ENCODE measurements at regions not wholly inside any gene's neighbourhood (a gene's known extent, or its start where the extent isn't known, plus 50 kb on each side); places are given as distances from the start of the nearest gene placed in this dataset.

- TF ChIP-seq AFF4 (CRISPR knock-in tag; IDR thresholded peaks at IDR 0.05): no peak
- TF ChIP-seq CSDE1 (IDR thresholded peaks at IDR 0.05): no peak
- TF ChIP-seq POLR2B (IDR thresholded peaks at IDR 0.05; ENCODE audit: low read depth, partially characterized antibody): no peak
- TF ChIP-seq CBFB (CRISPR knock-in tag; IDR thresholded peaks at IDR 0.05): no peak
- TF ChIP-seq TRIM24 (IDR thresholded peaks at IDR 0.05): no peak
- no peak for TF ChIP-seq CTCF (IDR thresholded peaks at IDR 0.05 in 2 of 3, conservative IDR thresholded peaks at IDR 0.05 in 1 of 3; ENCODE audit: insufficient read depth in 2 of 3, low read depth in 1 of 3, low read length in 3 of 3)
- no peak for TF ChIP-seq GABPA (tag; conservative IDR thresholded peaks at IDR 0.05; ENCODE audit: low read depth)
- no peak for TF ChIP-seq RBM17 (IDR thresholded peaks at IDR 0.05; ENCODE audit: borderline replicate concordance, low read depth, low read length)
Observed at GRCh38 chr4:111040904-111041303, 418.0 kb upstream of the PITX2 start (continued).
